Tibial nerve (tissue), 4 donors: ENCODE measurements at regions not wholly inside any gene's neighbourhood (a gene's known extent, or its start where the extent isn't known, plus 50 kb on each side); places are given as distances from the start of the nearest gene placed in this dataset.

Source experiments
- DNase-seq, 2 donors: peaks; one replicate each; pipeline ENCODE4 v3.0.0-alpha.2; 2019; ENCODE audit warnings: low spot score in 2 of 2
- H3K27ac ChIP-seq, 4 donors: fragments of 200-600 bp; sonication (generic) in 3 of 4; one replicate each; pipeline ENCODE4 v1.5.1; 2017 to 2019; ENCODE audit warnings: mild to moderate bottlenecking in 1 of 4
- H3K27me3 ChIP-seq, 2 donors: fragments of 200-600 bp; sonication (generic) in 1 of 2; one replicate each; pipeline versions ENCODE4 v1.5.1 to v1.6.0; 2017 to 2019
- H3K36me3 ChIP-seq, 3 donors: fragments of 200-600 bp; sonication (generic); one replicate each; pipeline ENCODE4 v1.5.1; 2018 to 2019
- H3K4me1 ChIP-seq, 4 donors: fragments of 200-600 bp; sonication (generic) in 3 of 4; one replicate each; pipeline ENCODE4 v1.5.1; 2017 to 2019
- H3K4me3 ChIP-seq, 4 donors: fragments of 200-600 bp; sonication (generic) in 3 of 4; one replicate each; pipeline ENCODE4 v1.5.1; 2017 to 2019; ENCODE audit warnings: mild to moderate bottlenecking in 1 of 4, moderate library complexity in 1 of 4
- H3K9me3 ChIP-seq, 4 donors: fragments of 200-600 bp; sonication (generic) in 3 of 4; one replicate each; pipeline ENCODE4 v1.5.1; 2017 to 2019
- CTCF ChIP-seq, 5 experiments: fragments of 200-600 bp in 3 of 5; fragments of 450-650 bp in 2 of 5; sonication (generic) in 3 of 5; IDR thresholded peaks; one replicate each; pipeline ENCODE4 v1.5.1; 2016 to 2019; ENCODE audit warnings: antibody characterized with exemption in 5 of 5, mild to moderate bottlenecking in 3 of 5, moderate library complexity in 2 of 5
- EP300 ChIP-seq, 2 donors: sonication (generic); formaldehyde crosslinking; IDR thresholded peaks; one replicate each; pipeline ENCODE4 v1.6.1; 2017; ENCODE audit warnings: antibody characterized with exemption in 2 of 2, mild to moderate bottlenecking in 1 of 2
- POLR2A ChIP-seq, 2 donors: fragments of 450-650 bp; IDR thresholded peaks; one replicate each; pipeline ENCODE4 v1.6.1; 2017; ENCODE audit warnings: antibody characterized with exemption in 2 of 2, mild to moderate bottlenecking in 2 of 2, moderate library complexity in 2 of 2
- WGBS, 2 donors: methylation state at CpG; one replicate each; pipeline ENCODE4 v1.1.5; 2018; 5-methylcytosine and 5-hydroxymethylcytosine counted together

- Histone ChIP-seq H3K27me3 (no peaks in the 10 kb centered on the region), H3K9me3 (no peaks in the 10 kb centered on the region), H3K4me3 (no peak overlapping the region), H3K27ac (no peak overlapping the region), H3K4me1 (no peaks in the 10 kb centered on the region), H3K36me3 (no peaks in the 10 kb centered on the region)
- DNase-seq = no peak
- TF ChIP-seq CTCF (IDR thresholded peaks at IDR 0.05) (no peak), POLR2A (IDR thresholded peaks at IDR 0.05) (no peak), EP300 (IDR thresholded peaks at IDR 0.05) (no peak)
- WGBS, 2 donors = 61 to 65% methylated on average over 5 of the region's 5 CpGs
Measured at GRCh38 chr5:98170994-98171393, 602.5 kb upstream of the RGMB start.

GRCh38 chr5:98173334-98173733 lies 600.1 kb upstream of the RGMB start:
- H3K4me1 ChIP-seq = no peaks in the 10 kb centered on the region
- H3K27me3 ChIP-seq = no peaks in the 10 kb centered on the region
- no peak overlapping the region for H3K4me3 ChIP-seq
- no peaks in the 10 kb centered on the region for H3K9me3 ChIP-seq
- no peaks in the 10 kb centered on the region for H3K36me3 ChIP-seq
- H3K27ac ChIP-seq = no peak overlapping the region
- TF ChIP-seq POLR2A (IDR thresholded peaks at IDR 0.05) = no peak
- no peak for TF ChIP-seq CTCF (IDR thresholded peaks at IDR 0.05)
- no peak for TF ChIP-seq EP300 (IDR thresholded peaks at IDR 0.05)
- no peak for DNase-seq

GRCh38 chr5:98175474-98175873 lies 598.0 kb upstream of the RGMB start:
- DNase-seq = no peak

GRCh38 chr5:98179791-98180755 lies 593.4 kb upstream of the RGMB start:
- Histone ChIP-seq H3K9me3 (peaks cover 0 to 19% (median 0%) of the 10 kb centered on the region in 4 donors), H3K27ac (no peak overlapping the region), H3K36me3 (no peaks in the 10 kb centered on the region), H3K4me1 (no peaks in the 10 kb centered on the region), H3K4me3 (no peak overlapping the region), H3K27me3 (no peaks in the 10 kb centered on the region)
- TF ChIP-seq CTCF (IDR thresholded peaks at IDR 0.05) = no peak
- TF ChIP-seq POLR2A (IDR thresholded peaks at IDR 0.05) = no peak
- no peak for TF ChIP-seq EP300 (IDR thresholded peaks at IDR 0.05)
- no peak for DNase-seq
- WGBS, 2 donors = 66 to 83% methylated on average over 8 of the region's 8 CpGs

More at GRCh38 chr5:98175474-98175873, 598.0 kb upstream of the RGMB start:
- Histone ChIP-seq H3K4me1 (no peaks in the 10 kb centered on the region), H3K27ac (no peak overlapping the region), H3K36me3 (no peaks in the 10 kb centered on the region), H3K9me3 (peaks cover 0 to 4% (median 0%) of the 10 kb centered on the region in 4 donors), H3K27me3 (no peaks in the 10 kb centered on the region), H3K4me3 (no peak overlapping the region)
- no peak for TF ChIP-seq EP300 (IDR thresholded peaks at IDR 0.05)
- TF ChIP-seq POLR2A (IDR thresholded peaks at IDR 0.05) = no peak
- TF ChIP-seq CTCF (IDR thresholded peaks at IDR 0.05) = no peak

GRCh38 chr5:98186128-98186527 lies 587.3 kb upstream of the RGMB start:
- no peak overlapping the region for H3K4me3 ChIP-seq
- TF ChIP-seq EP300 (IDR thresholded peaks at IDR 0.05) (no peak), POLR2A (IDR thresholded peaks at IDR 0.05) (no peak), CTCF (IDR thresholded peaks at IDR 0.05) (no peak)
- WGBS, 2 donors = 88% methylated on average over 1 of the region's 1 CpG
- DNase-seq = no peak
- H3K27ac ChIP-seq = no peak overlapping the region
- H3K36me3 ChIP-seq = no peaks in the 10 kb centered on the region
- H3K27me3 ChIP-seq = no peaks in the 10 kb centered on the region
- no peaks in the 10 kb centered on the region for H3K4me1 ChIP-seq
- peaks cover 0 to 13% (median 0%) of the 10 kb centered on the region in 4 donors for H3K9me3 ChIP-seq
